SK-N-SH (cell line): ENCODE measurements at regions not wholly inside any gene's neighbourhood (a gene's known extent, or its start where the extent isn't known, plus 50 kb on each side); places are given as distances from the start of the nearest gene placed in this dataset.

Experiments
- CTCF ChIA-PET: fragments of 300-600, 350-600 bp; formaldehyde crosslinking; extraction: SDS; loops from one replicate; lab custom pipeline; 2021; lab: Yijun Ruan, JAX
- POLR2A ChIA-PET: fragments of 350-600 bp; sonication (Branson Sonifier 250); formaldehyde crosslinking; extraction: SDS; loops from one replicate; lab custom pipeline; 2020; ENCODE audit warnings: antibody characterized with exemption, inconsistent platforms; lab: Yijun Ruan, JAX
- DNase-seq: peaks from one replicate; pipeline ENCODE4 v3.0.0; 2012
- H2AFZ ChIP-seq: fragments of 200-600 bp; sonication (generic); 2 replicates; pipeline ENCODE4 v1.8.1; 2016; ENCODE audit warnings: antibody characterized with exemption, mild to moderate bottlenecking, low read depth
- H3F3A ChIP-seq: fragments of 200-600 bp; sonication (generic); replicated peaks from 2 replicates; pipeline ENCODE3; 2016; ENCODE audit warnings: antibody characterized with exemption, mild to moderate bottlenecking; ENCODE audit not compliant: insufficient read depth
- H3K27ac ChIP-seq, 2 experiments: fragments of 200-500 bp in 1 of 2; fragments of 200-600 bp in 1 of 2; sonication (Bioruptor generic) in 1 of 2; sonication (generic), shearing (Covaris generic) in 1 of 2; 2 replicates each; pipeline versions ENCODE4 v1.5.1 to v1.6.1; 2014 to 2016; ENCODE audit warnings: low read depth in 2 of 2, inconsistent platforms in 1 of 2, low read length in 1 of 2, mild to moderate bottlenecking in 1 of 2, mixed read lengths in 1 of 2
- H3K27me3 ChIP-seq: fragments of 200-600 bp; sonication (generic), shearing (Covaris generic); 2 replicates; pipeline ENCODE4 v1.6.1; 2016; ENCODE audit warnings: mixed run types; ENCODE audit not compliant: insufficient read depth
- H3K36me3 ChIP-seq, 2 experiments: fragments of 200-500 bp in 1 of 2; fragments of 200-600 bp in 1 of 2; sonication (Bioruptor generic) in 1 of 2; sonication (generic) in 1 of 2; replicated peaks in 1 of 2; 2 replicates each; pipeline versions ENCODE3 to v1.5.1; 2014 to 2016; ENCODE audit warnings: low read length in 1 of 2, mild to moderate bottlenecking in 1 of 2; ENCODE audit not compliant: insufficient read depth in 2 of 2, control insufficient read depth in 1 of 2
- H3K4me1 ChIP-seq, 2 experiments: fragments of 200-500 bp in 1 of 2; fragments of 200-600 bp in 1 of 2; sonication (Bioruptor generic) in 1 of 2; sonication (generic), shearing (Covaris generic) in 1 of 2; 2 replicates each; pipeline versions ENCODE4 v1.5.1 to v1.6.1; 2014 to 2016; ENCODE audit warnings: low read depth in 1 of 2, low read length in 1 of 2, mixed run types in 1 of 2; ENCODE audit not compliant: insufficient read depth in 2 of 2, control insufficient read depth in 1 of 2
- H3K4me2 ChIP-seq: fragments of 200-600 bp; sonication (generic), shearing (Covaris generic); 2 replicates; pipeline ENCODE4 v1.6.1; 2017; ENCODE audit warnings: mixed run types
- H3K4me3 ChIP-seq, 2 experiments: fragments of 200-500 bp in 1 of 2; fragments of 200-600 bp in 1 of 2; sonication (Bioruptor generic) in 1 of 2; sonication (generic), shearing (Covaris generic) in 1 of 2; 2 replicates each; pipeline versions ENCODE4 v1.5.1 to v1.8.1; 2014 to 2016; ENCODE audit warnings: low read depth in 2 of 2, inconsistent platforms in 1 of 2, low read length in 1 of 2, mild to moderate bottlenecking in 1 of 2, mixed read lengths in 1 of 2, moderate library complexity in 1 of 2
- H3K79me2 ChIP-seq: fragments of 200-600 bp; sonication (generic); 2 replicates; pipeline ENCODE4 v1.8.1; 2017; ENCODE audit warnings: mild to moderate bottlenecking; ENCODE audit not compliant: insufficient read depth
- H3K9ac ChIP-seq: fragments of 200-600 bp; sonication (generic); 2 replicates; pipeline ENCODE4 v1.6.1; 2017; ENCODE audit warnings: mixed run types
- H3K9me2 ChIP-seq: fragments of 200-600 bp; sonication (generic); 2 replicates; pipeline ENCODE4 v1.6.1; 2017; ENCODE audit warnings: mixed run types
- H3K9me3 ChIP-seq: fragments of 200-600 bp; sonication (generic); 2 replicates; pipeline ENCODE4 v1.6.1; 2017; ENCODE audit warnings: mixed run types, mild to moderate bottlenecking, moderate library complexity
- H4K20me1 ChIP-seq: fragments of 200-600 bp; sonication (generic); 2 replicates; pipeline ENCODE4 v1.6.1; 2017; ENCODE audit warnings: mild to moderate bottlenecking, mixed run types; ENCODE audit not compliant: insufficient read depth
- ELF1 ChIP-seq: IDR thresholded peaks from 2 replicates; pipeline ENCODE4 v1.4.0; 2012
- EP300 ChIP-seq, 2 experiments: IDR thresholded peaks; 2 replicates each; pipeline versions ENCODE4 v1.4.0 to v1.6.1; 2012; ENCODE audit warnings: borderline replicate concordance in 1 of 2, low read depth in 1 of 2, low read length in 1 of 2
- EZH2phosphoT487 ChIP-seq: fragments of 200-600 bp; sonication (generic); IDR thresholded peaks from 2 replicates; pipeline ENCODE4 v1.6.1; 2017; ENCODE audit warnings: low read depth, mixed run types, mild to moderate bottlenecking, antibody characterized with exemption, moderate library complexity, borderline replicate concordance
- FOXM1 ChIP-seq: IDR thresholded peaks from 2 replicates; pipeline ENCODE4 v1.4.0; 2012; ENCODE audit warnings: low read depth, mild to moderate bottlenecking
- GABPA ChIP-seq: IDR thresholded peaks from 2 replicates; pipeline ENCODE4 v1.4.0; 2012; ENCODE audit warnings: low read depth, mild to moderate bottlenecking
- GATA2 ChIP-seq: sonication (generic); formaldehyde crosslinking; IDR thresholded peaks from 2 replicates; pipeline ENCODE4 v1.5.0; 2020; ENCODE audit warnings: mild to moderate bottlenecking, missing genetic modification reagents
- JUND ChIP-seq: IDR thresholded peaks from 2 replicates; pipeline ENCODE4 v1.4.0; 2012
- NFIC ChIP-seq: IDR thresholded peaks from 2 replicates; pipeline ENCODE4 v1.4.0; 2012; ENCODE audit warnings: borderline replicate concordance
- NRF1 ChIP-seq: IDR thresholded peaks from 2 replicates; pipeline ENCODE4 v1.6.1; 2012; ENCODE audit warnings: low read depth, mild to moderate bottlenecking, low read length
- POLR2AphosphoS5 ChIP-seq: IDR thresholded peaks from 2 replicates; pipeline ENCODE4 v1.6.1; 2012; ENCODE audit warnings: low read depth, low read length
- RAD21 ChIP-seq: IDR thresholded peaks from 2 replicates; pipeline ENCODE4 v1.6.1; 2012; ENCODE audit warnings: mild to moderate bottlenecking, low read length
- RCOR1 ChIP-seq: fragments of 150-350 bp; IDR thresholded peaks from 2 replicates; pipeline ENCODE4 v1.6.1; 2017; ENCODE audit warnings: antibody characterized with exemption, low read length
- RFX5 ChIP-seq: IDR thresholded peaks from 2 replicates; pipeline ENCODE4 v1.6.1; 2012; ENCODE audit warnings: mild to moderate bottlenecking, improper control_type of control experiment, low read length
- RXRA ChIP-seq: IDR thresholded peaks from 2 replicates; pipeline ENCODE4 v1.4.0; 2012; ENCODE audit warnings: low read depth, mild to moderate bottlenecking, borderline replicate concordance
- SMC3 ChIP-seq: IDR thresholded peaks from 2 replicates; pipeline ENCODE4 v1.6.1; 2012; ENCODE audit warnings: low read depth, low read length, improper control_type of control experiment
- TCF12 ChIP-seq: IDR thresholded peaks from 2 replicates; pipeline ENCODE4 v1.4.0; 2012
- TEAD4 ChIP-seq: IDR thresholded peaks from 2 replicates; pipeline ENCODE4 v1.4.0; 2012; ENCODE audit warnings: mild to moderate bottlenecking, borderline replicate concordance; ENCODE audit not compliant: insufficient read depth
- WGBS: methylation state at CpG from one replicate; pipeline ENCODE4 v1.1.6; 2017; ENCODE audit warnings: low lambda C conversion rate; 5-methylcytosine and 5-hydroxymethylcytosine counted together
- TF ChIP-seq, protein P1 (sequence below): fragments of 150-350 bp; IDR thresholded peaks from 2 replicates; pipeline ENCODE4 v1.6.1; 2016; ENCODE audit warnings: mild to moderate bottlenecking, low read depth, low read length
- TF ChIP-seq, protein P2 (sequence below): fragments of 200-600 bp; sonication (generic); IDR thresholded peaks from 2 replicates; pipeline ENCODE4 v1.6.1; 2017; ENCODE audit warnings: antibody characterized with exemption, mild to moderate bottlenecking, moderate library complexity
- TF ChIP-seq, protein P3 (sequence below): IDR thresholded peaks from 2 replicates; pipeline ENCODE4 v1.4.0; 2012; ENCODE audit warnings: low read depth, borderline replicate concordance
- TF ChIP-seq, protein P4 (sequence below): IDR thresholded peaks from 2 replicates; pipeline ENCODE4 v1.4.0; 2012; ENCODE audit warnings: low read depth
- TF ChIP-seq, protein P5 (sequence below): fragments of 150-350 bp; IDR thresholded peaks from 2 replicates; pipeline ENCODE4 v1.6.1; 2017; ENCODE audit warnings: antibody characterized with exemption, low read length, low read depth, borderline replicate concordance

DNA sequence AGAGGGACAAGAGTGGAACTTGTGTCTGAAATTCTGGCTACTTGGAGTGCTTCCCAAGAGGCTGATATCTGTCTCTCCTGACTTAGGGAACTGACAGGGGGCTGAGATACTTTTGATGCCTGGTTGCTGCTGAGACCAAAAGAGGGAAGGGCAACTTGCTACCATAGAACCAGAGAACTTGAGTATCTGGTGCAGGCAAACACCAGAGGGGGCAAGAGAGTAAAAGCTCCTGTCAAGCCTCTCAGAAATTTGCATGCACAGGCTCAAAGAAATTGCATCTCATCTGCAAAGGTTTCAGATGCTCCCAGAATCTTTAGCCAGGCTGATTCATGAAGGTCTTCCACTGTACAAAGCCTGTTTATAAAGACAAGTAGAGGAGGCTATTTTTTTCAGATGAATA, 391.3 kb upstream of the FOXG1 start:
- ChIA-PET CTCF (interaction anchor here (0.6 to 1.2 kb wide), 5 partner anchors 9 to 235 kb away, joined by 3 to 4 read pairs (median 3); no protein-coding TSS in a partner anchor), POLR2A (no interaction called here)
- Histone ChIP-seq H3F3A (no peaks in the 10 kb centered on the region), H4K20me1 (no peaks in the 10 kb centered on the region), H3K27me3 (no peaks in the 10 kb centered on the region; the same call in 1 of the 2 replicates), H3K79me2 (no peaks in the 10 kb centered on the region), H3K4me1 (no peaks in the 10 kb centered on the region), H3K4me3 (no peak overlapping the region; a peak in 1 of 4 replicates), H3K9me3 (no peaks in the 10 kb centered on the region), H3K9ac (no peak overlapping the region), H3K9me2 (no peaks in the 10 kb centered on the region), H3K36me3 (no peaks in the 10 kb centered on the region), H3K27ac (no peak overlapping the region), H3K4me2 (no peak overlapping the region), H2AFZ (no peak overlapping the region)
- DNase-seq = peak; percentile 0
- TF ChIP-seq NFIC = no peak
- TF ChIP-seq SMC3 = peak; percentile 52
- TF ChIP-seq TEAD4 = no peak
- TF ChIP-seq, protein P1, sequence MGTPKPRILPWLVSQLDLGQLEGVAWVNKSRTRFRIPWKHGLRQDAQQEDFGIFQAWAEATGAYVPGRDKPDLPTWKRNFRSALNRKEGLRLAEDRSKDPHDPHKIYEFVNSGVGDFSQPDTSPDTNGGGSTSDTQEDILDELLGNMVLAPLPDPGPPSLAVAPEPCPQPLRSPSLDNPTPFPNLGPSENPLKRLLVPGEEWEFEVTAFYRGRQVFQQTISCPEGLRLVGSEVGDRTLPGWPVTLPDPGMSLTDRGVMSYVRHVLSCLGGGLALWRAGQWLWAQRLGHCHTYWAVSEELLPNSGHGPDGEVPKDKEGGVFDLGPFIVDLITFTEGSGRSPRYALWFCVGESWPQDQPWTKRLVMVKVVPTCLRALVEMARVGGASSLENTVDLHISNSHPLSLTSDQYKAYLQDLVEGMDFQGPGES = no peak
- no peak for TF ChIP-seq EP300 (IDR thresholded peaks at IDR 0.05; ENCODE audit: borderline replicate concordance in 1 of 2, low read depth in 1 of 2, low read length in 1 of 2)
- TF ChIP-seq, protein P2, sequence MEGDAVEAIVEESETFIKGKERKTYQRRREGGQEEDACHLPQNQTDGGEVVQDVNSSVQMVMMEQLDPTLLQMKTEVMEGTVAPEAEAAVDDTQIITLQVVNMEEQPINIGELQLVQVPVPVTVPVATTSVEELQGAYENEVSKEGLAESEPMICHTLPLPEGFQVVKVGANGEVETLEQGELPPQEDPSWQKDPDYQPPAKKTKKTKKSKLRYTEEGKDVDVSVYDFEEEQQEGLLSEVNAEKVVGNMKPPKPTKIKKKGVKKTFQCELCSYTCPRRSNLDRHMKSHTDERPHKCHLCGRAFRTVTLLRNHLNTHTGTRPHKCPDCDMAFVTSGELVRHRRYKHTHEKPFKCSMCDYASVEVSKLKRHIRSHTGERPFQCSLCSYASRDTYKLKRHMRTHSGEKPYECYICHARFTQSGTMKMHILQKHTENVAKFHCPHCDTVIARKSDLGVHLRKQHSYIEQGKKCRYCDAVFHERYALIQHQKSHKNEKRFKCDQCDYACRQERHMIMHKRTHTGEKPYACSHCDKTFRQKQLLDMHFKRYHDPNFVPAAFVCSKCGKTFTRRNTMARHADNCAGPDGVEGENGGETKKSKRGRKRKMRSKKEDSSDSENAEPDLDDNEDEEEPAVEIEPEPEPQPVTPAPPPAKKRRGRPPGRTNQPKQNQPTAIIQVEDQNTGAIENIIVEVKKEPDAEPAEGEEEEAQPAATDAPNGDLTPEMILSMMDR = peak; percentile 58
- TF ChIP-seq JUND = no peak
- peak; percentile 40 for TF ChIP-seq RAD21
- TF ChIP-seq ELF1 = no peak

DNA sequence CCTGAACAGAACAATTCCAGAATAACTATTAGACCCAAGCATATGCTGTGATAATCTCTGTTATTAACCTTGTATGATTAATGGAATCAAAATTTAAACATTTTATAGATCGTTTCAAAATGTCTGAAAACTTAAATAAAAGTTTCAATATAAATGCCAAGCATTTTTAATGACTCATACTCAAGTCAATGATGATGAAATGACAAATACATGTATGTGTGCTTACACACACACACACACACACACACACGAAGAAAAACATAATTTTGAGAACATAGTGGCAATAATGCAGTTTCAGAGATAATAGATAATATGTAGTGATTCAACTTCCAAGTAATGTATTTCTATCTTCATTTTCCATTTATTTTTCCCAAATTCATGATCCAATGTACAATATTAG, 384.9 kb upstream of the FOXG1 start:
- DNase-seq = no peak
- Histone ChIP-seq H3K9me3 (no peaks in the 10 kb centered on the region; the same call in 1 of the 2 replicates), H3K36me3 (no peaks in the 10 kb centered on the region), H2AFZ (no peak overlapping the region), H3F3A (peaks cover 5% of the 10 kb centered on the region), H4K20me1 (no peaks in the 10 kb centered on the region), H3K4me3 (no peak overlapping the region), H3K79me2 (no peaks in the 10 kb centered on the region), H3K4me1 (no peaks in the 10 kb centered on the region), H3K4me2 (no peak overlapping the region), H3K9me2 (no peaks in the 10 kb centered on the region), H3K27ac (no peak overlapping the region), H3K27me3 (no peaks in the 10 kb centered on the region), H3K9ac (no peak overlapping the region)
- WGBS = 0% methylated on average over 2 of the region's 2 CpGs
- ChIA-PET CTCF (no interaction called here), POLR2A (no interaction called here)
- TF ChIP-seq GATA2 = no peak
- TF ChIP-seq FOXM1 = no peak
- TF ChIP-seq RXRA = no peak
- TF ChIP-seq NRF1 = no peak
- TF ChIP-seq RCOR1 = no peak
- no peak for TF ChIP-seq EZH2phosphoT487
- TF ChIP-seq, protein P3, sequence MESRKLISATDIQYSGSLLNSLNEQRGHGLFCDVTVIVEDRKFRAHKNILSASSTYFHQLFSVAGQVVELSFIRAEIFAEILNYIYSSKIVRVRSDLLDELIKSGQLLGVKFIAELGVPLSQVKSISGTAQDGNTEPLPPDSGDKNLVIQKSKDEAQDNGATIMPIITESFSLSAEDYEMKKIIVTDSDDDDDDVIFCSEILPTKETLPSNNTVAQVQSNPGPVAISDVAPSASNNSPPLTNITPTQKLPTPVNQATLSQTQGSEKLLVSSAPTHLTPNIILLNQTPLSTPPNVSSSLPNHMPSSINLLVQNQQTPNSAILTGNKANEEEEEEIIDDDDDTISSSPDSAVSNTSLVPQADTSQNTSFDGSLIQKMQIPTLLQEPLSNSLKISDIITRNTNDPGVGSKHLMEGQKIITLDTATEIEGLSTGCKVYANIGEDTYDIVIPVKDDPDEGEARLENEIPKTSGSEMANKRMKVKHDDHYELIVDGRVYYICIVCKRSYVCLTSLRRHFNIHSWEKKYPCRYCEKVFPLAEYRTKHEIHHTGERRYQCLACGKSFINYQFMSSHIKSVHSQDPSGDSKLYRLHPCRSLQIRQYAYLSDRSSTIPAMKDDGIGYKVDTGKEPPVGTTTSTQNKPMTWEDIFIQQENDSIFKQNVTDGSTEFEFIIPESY = no peak
- TF ChIP-seq TEAD4 = no peak
- TF ChIP-seq GABPA = no peak
- no peak for TF ChIP-seq EP300 (IDR thresholded peaks at IDR 0.05; ENCODE audit: borderline replicate concordance in 1 of 2, low read depth in 1 of 2, low read length in 1 of 2)
- TF ChIP-seq RFX5 = no peak
- TF ChIP-seq, protein P4, sequence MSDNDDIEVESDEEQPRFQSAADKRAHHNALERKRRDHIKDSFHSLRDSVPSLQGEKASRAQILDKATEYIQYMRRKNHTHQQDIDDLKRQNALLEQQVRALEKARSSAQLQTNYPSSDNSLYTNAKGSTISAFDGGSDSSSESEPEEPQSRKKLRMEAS = no peak
- TF ChIP-seq, protein P5, sequence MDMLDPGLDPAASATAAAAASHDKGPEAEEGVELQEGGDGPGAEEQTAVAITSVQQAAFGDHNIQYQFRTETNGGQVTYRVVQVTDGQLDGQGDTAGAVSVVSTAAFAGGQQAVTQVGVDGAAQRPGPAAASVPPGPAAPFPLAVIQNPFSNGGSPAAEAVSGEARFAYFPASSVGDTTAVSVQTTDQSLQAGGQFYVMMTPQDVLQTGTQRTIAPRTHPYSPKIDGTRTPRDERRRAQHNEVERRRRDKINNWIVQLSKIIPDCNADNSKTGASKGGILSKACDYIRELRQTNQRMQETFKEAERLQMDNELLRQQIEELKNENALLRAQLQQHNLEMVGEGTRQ = no peak
- no peak for TF ChIP-seq TCF12
- no peak for TF ChIP-seq POLR2AphosphoS5
